G401 (cell line): ENCODE measurements at regions not wholly inside any gene's neighbourhood (a gene's known extent, or its start where the extent isn't known, plus 50 kb on each side); places are given as distances from the start of the nearest gene placed in this dataset.

Experiments used
- DNase-seq: peaks from one replicate; pipeline ENCODE4 v3.0.0-alpha.2; 2015; ENCODE audit warnings: low spot score
- in situ Hi-C: cut with HindIII; loops from 2 replicates; pipeline ENCODE4 v1.10.0; 2016; ENCODE audit warnings: low sequenced_read_pairs, mixed read lengths

DNA sequence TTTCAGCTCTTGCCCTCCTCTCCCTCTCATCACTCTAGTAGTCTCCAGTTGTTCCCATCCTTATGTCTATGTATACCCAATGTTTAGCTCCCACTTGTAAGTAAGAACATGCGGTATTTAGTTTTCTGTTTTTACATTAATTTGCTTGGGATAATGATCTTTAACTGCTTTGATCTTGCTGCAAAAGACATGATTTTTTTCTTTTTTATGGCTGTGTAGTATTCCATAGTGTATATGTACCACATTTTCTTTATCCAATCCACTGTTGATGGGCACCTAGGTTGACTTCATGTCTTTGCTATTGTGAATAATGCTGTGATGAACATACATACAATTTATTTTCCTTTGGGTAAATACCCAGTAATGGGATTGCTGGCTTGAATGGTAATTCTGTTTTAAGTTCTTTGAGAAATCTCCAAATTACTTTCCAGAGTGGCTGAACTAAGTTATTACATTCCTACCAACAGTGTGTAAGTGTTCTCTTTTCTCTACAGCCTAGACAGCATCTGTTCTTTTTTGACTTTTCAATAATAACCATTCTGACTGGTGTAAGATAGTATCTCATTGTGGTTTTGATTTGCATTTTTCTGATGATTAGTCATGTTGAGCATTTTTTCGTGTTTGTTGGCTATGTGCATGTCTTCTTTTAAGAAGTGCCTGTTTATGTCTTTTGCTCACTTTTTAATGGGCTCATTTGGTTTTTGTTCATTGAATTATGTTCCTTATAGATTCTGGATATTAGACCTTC lies 179.6 kb upstream of the SLC39A10 start:
- no peak for DNase-seq
- in situ Hi-C loops, result no loop called here

DNA sequence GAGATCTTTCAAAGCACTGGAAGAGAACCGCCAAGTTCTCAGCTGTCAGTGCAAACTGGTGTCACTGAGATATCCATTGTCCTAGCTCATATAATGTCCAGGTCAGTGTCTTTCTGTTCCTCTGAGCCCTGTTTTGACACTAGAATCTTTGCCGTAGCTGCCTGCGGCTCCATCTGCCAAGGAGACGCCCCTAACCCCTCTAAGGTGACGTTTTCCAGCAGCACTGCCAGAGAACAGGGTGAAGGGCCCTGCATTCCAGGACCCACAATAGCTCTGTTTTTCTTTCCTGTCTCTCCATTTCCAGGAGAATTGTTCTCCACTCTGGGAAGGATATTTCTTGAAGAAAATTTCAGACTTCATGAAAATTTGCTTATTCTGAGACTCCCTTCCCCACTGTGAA lies 181.7 kb upstream of the SLC39A10 start:
- in situ Hi-C loops, result no loop called here
- no peak for DNase-seq

DNA sequence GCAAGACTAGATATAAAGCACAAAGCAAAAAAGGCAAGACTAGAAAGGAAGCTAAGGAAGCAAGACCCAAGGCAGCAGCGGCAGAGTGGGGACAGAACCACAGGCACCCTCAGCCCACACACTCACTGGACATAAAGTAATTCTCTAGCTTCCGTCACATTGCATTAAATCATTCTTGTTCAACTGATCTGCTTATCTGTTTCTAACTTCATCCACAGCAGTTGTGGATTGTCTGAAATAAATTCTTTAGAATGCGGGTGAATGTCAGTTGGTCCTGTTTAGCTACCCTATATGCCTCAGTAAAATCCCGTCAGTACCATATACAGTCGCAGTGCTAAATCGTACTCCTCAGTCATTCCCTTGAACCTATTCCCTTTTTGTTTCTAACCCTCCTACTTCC lies 183.2 kb upstream of the SLC39A10 start:
- in situ Hi-C loops, result no loop called here
- DNase-seq, result no peak

DNA sequence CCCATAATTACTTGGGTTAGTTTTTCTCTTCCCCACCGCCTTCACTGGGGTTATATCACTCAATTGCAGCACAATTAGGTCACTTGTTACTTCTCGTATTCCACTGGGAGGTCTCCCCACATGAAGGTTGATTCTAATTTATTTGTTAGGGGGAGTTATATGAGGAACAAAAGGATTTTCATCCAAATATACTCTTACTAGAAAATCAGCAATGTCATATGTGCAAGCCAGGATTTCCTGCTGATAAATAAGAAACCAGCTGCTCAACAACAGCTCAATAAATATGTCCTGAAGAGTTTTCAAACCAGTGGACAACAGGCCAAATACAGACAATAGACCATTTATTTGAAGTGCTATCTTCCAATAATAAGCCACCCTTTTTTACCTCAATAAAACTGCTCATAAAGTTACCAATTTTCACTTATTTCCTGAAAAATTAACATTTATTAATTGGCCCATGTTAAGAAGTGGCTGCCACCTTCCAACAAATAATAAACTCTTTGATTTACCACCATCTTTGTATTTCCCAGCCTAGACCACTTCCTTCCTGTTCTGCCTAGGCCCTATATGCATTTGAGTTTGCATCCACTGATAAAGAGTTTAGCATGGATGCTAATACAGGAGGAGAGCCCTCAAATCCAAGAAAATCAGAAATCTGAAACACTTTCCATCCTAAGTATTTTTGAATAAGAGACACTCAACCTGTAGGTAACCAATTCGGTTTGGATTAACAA lies 184.4 kb upstream of the SLC39A10 start:
- no peak for DNase-seq
- in situ Hi-C loops, result no loop called here

DNA sequence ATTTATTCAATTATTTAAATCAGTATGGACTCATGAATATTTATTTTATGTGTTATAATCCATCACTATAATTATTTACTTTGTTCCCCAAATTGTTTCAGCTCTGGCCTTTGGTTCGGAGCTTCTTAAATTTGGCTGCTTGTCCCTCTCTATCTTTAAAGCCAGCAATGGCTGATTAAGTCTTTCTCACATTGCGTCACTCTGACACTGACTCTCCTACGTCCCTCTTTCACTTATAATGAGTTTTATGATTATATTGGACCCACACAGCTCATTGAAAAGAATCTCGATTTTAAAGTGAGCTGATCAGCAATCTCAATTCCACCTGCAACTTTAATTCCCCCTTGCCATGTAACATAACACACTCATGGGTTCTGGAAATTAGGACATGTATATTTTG lies 185.2 kb upstream of the SLC39A10 start:
- DNase-seq, result no peak
- in situ Hi-C loops, result no loop called here

DNA sequence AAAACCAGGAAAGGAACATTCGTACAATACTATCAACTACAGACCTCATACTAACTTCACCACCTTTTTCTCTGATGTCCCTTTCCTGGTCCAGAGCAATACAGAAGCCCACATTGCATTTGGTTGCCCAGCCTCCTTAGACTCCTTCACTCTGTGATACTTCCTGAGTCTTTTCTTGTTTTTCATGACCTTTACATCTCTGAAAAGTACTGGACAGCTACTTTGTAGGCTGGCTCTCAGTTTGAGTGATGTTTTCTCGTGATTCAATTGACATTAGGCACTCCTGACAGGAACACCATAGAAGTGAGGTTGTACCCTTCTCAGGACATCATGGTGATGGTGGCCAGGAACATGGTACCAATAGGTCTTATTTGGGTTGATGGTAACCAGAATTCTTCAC lies 185.9 kb upstream of the SLC39A10 start:
- in situ Hi-C loops, result no loop called here
- DNase-seq, result no peak

DNA sequence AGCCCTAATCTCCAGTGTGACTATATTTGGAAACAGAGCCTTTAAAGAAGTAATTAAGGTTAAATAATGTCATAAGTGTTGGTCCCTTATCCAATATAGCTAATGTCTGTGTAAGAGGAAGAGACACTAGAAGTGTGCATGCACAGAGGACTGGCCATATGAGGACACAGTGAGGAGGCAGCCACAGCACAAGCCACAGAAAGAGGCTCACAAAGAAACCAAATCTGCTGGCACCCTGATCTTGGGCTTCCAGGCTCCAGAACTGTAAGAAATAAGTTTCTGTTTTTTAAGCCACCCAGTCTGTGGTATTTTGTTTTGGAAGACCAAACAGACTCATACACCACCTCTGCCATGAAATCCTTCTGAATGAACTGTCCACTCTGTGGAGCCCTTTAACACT lies 186.4 kb upstream of the SLC39A10 start:
- DNase-seq, result no peak
- in situ Hi-C loops, result no loop called here

DNA sequence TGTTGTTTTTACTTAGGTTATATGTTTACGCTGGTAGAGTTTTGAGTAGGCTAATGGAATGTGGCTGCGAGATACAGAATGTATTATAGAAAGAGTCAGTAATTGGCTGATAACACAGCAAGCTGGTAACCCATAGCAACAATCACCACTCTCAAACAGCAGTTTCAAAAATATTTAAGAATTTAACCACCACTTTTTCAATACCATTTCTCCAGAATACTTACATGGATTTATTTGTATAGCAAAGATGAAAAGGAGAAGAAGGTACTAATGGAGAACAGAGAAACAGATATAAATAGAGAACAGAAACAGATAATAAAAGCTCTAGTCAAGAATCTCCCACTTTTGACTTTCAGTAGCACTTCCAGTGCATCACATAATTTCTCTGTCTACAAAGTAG lies 188.3 kb upstream of the SLC39A10 start:
- no peak for DNase-seq
- in situ Hi-C loops, result no loop called here

DNA sequence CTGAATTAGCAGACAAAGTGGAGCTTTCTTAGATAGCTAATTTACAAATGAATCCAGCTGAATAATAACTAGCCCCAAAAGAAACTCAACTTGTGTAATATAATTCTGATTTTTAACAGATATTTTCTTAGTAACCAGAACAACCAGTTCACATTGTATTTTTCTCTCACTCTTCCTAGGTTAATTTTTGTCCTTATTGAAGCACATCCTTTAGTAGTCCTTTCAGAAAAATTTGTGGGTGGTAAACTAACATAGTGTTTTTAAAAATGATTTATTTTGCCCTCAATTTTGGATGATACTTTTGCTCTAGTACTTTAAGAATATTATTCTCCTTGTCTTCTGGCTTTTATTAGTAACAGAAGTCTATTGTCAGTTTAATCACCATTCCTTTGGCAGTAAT lies 190.6 kb upstream of the SLC39A10 start:
- no peak for DNase-seq
- in situ Hi-C loops, result no loop called here

DNA sequence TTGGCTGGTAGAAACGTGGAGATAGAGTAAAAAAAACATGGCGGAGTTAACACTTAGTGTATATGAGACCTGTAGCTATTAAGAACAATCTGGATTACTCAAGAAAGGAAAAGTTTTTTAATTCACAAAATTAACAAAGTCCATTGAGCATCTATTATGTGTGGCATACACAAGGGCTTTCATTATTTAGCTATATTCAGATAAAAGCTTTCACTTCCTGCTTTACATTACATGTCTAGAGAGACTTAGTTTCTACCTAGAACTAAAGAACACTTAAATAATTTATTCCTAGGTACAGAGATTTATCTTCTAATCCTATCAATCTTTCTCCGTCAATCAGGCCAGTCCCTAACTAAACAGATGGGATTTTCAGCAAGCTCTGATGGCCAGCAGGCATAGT lies 196.0 kb upstream of the SLC39A10 start:
- no peak for DNase-seq
- in situ Hi-C loops, result no loop called here

DNA sequence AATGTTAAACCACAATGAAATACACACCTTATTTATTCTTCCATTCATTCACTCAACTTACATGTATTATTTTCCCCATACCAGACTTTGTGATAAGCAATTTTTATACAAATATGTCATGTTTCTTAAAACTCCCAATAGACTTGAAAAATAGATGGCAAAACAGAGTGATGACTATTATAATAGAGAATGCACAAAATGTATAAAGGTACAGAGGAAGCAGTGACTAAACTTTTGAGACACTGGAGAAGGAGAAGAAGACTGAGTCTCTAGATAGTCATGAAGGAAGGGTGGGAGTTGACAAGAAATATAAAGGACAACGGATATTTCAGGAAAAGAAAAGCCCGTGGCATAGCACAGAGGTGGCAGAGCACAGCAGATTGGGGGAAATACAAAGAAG lies 198.1 kb upstream of the SLC39A10 start:
- no peak for DNase-seq

DNA sequence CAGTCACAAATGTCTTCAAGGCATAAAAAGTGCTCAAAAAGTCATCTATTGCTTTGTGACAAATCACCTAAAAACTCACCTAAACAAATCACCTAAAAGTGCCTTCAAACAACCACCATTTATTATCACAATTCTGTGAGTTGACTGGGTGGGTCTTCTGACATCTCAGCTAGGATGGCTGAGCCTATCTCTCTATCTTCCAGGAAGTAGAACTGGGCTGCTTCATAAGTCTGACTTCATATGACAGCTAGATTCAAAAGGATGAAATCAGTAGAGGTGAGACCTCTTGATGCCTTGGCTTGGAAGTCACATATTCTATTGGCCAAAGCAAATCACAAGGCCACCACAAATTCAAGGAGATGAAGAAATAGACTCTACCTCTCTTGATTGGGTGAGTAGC lies 199.2 kb upstream of the SLC39A10 start:
- no peak for DNase-seq

More for the DNA sequence above, 198.1 kb upstream of the SLC39A10 start:
- in situ Hi-C loops, result no loop called here

DNA sequence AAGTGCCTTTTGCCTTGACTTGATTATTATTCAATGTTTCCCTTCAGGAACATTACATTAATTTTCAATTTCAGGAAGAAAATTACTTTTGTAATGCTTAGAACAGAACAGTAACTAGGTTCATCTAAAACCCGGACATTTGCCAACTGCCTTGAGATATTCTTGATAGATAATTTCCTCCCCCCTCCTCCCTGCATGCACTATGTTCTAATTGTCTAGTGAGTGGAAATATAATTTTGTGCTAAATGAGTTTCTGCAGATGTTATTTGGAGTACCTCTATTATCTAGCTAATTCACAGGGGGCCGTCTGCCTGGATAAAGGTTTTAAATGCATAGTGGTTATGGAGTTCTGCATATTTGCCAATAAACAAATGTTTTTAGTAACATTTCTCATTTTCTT lies 200.3 kb upstream of the SLC39A10 start:
- peak; percentile 8 for DNase-seq
- in situ Hi-C loops, result no loop called here

More for the DNA sequence above, 199.2 kb upstream of the SLC39A10 start:
- in situ Hi-C loops, result no loop called here

DNA sequence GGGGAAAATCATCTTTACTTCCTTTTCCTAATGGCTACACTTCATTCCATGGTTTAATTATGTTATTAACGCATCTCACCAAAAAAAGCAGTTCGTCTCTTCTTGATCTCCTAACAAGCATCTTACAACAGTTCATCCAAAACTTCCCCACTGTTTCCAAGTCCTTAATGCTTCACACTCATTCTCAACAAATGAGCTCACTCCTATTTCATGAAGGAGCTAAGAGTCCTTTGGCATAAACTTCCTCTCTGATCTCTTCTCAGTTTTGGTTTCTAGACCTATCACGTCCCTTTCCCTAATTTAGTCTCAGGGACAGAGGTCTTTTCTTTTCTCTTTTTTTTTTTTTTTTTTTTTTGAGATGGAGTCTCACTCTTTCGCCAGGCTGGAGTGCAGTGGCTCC lies 205.9 kb upstream of the SLC39A10 start:
- no peak for DNase-seq
- in situ Hi-C loops, result no loop called here

DNA sequence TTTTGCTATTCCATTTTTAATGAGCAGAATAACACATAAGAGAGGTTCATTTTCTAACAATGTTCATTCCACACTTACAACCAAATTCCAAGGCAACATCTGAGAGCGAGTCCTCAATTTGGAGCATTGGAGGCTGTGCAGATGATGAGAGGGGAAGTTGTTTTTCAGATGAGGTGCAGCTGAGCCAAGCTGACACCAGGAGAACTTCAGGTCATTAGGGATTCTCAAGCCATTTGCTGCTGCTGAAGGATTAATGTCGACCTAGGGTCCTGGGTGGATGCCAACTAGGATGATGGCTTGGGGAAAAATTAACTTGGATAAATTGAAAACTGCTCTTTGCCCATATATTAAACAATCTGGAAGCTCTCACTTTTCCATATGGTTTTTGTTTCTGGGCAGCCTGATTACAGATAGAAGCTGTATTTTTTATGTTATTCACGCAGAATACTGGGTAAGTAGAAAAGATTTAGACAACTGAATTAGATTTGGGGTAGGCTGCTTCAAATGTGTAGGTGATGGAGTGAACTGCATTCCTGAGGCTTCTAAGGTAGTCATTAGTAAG lies 206.4 kb upstream of the SLC39A10 start:
- in situ Hi-C loops, result no loop called here
- no peak for DNase-seq

DNA sequence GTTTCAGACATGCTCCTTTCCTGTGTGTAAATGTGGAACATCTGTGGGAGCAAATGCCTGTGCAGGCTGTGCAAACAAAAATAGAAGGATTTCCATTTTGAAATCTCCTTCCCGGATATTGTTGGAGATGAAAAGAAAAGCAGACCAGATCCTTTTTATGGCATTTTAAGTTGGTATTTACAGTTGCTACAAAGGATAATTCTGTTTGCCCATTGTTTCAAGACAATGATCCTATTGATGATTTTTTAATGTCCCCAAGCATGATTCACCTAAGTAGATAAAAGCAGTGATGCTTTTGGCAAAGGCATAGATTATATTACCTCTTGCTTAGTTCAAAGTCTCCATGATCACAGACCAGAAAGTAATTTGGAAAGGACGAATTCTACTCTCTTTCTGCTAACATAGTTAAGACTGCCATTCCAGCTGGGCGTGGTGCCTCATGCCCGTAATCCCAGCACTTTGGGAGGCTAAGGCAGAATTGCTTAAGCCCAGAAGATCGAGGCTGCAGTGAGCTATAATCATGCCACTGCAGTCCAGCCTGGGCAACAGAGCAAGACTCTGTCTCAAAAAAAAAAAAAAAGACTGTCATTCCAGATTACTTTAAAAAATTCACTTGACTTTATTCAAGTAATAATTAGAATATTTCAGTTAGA lies 209.6 kb upstream of the SLC39A10 start:
- in situ Hi-C loops, result no loop called here
- DNase-seq, result no peak

DNA sequence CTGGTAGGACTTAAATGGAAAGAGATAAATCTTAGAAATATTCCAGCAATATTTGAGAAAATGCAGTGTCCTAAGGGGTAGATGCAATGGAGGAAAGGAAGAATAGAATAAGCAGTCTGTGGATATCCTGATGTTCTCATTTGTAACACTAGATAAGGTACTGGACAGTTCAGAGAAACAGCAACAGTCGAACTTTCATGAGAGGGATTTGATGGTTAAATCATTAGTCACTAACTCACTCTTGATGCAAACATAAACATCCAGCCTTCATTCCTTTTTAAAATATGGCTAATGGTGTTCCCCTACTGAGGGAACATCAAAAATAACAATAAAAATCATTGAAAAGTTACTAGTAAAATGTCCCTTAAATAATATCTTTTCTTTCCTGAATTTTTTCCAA lies 211.4 kb upstream of the SLC39A10 start:
- in situ Hi-C loops, result no loop called here
- DNase-seq, result no peak

DNA sequence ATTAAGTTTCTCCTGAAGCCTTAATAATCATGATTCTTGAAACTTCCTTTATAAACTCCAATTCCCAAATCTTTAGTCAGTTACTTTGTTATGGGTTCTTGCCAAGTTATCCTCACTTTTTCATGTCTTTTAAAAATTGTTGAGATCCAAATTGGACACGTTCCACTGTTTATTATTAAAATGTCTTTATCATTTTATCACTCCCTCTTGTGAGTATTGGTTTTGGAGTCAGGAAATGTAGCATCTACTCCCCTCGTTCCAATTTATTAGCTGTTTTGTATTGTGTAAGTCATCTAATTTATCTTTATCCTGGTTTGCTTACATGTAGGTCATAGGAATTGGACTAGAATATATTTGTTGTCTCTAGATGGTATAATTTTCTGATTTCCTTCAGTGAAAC lies 213.1 kb upstream of the SLC39A10 start:
- no peak for DNase-seq

DNA sequence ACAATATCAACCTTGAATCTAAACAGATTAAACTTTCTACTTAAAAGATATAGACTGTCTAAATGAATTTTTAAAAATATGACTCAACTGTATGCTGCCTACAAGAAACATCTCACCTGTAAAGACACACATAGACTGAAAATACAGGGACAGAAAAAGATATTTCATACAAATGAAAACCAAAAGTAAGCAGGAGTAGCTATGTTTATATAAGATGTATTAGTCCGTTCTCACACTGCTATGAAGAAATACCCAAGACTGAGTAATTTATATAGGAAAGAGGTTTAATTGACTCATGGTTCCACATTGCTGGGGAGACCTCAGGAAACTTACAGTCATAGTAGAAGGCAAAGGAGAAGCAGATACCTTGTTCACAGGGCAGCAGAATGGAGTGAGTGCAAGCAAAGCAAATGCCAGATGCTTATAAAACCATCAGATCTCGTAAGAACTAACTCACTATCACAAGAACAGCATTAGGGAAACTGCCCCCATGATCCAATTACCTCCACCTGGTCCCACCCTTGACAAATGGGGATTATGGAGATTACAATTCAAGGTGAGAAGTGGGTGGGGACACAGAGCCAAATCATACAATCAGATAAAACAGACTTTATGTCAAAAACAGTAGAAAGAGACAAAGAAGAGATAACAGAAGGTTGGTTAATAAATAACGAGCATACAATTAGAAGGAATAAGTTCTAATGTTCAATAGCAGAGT lies 214.4 kb upstream of the SLC39A10 start:
- in situ Hi-C loops, result no loop called here
- DNase-seq, result no peak

More for the DNA sequence above, 213.1 kb upstream of the SLC39A10 start:
- in situ Hi-C loops, result no loop called here

DNA sequence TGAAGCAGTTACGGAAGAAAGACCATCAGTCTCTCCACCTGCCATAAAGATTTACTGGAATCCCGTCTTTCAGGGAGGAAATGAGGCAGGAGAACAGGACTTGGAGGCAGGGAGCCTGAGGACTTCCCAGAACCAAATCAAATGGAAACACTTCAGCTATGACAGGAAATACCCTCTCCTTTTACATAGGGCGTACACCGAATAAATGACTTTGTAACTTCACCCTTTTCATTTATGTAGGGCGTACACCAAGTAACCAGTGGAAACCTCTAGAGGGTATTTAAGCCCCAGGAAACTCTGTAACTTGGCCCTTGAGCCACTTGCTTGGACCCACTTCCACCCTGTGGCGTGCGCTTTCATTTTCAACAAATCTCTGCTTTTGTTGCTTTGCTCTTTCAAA lies 218.3 kb upstream of the SLC39A10 start:
- no peak for DNase-seq
- in situ Hi-C loops, result no loop called here
